HG03135 (cell line): ENCODE measurements at regions not wholly inside any gene's neighbourhood (a gene's known extent, or its start where the extent isn't known, plus 50 kb on each side); places are given as distances from the start of the nearest gene placed in this dataset.

ENCODE experiments used
- ATAC-seq: cut with Tn5 transposase; IDR thresholded peaks from one replicate; pipeline ENCODE4 v1.9.1; 2021; ENCODE audit warnings: mild to moderate bottlenecking, moderate library complexity; ENCODE audit not compliant: unreplicated experiment

DNA sequence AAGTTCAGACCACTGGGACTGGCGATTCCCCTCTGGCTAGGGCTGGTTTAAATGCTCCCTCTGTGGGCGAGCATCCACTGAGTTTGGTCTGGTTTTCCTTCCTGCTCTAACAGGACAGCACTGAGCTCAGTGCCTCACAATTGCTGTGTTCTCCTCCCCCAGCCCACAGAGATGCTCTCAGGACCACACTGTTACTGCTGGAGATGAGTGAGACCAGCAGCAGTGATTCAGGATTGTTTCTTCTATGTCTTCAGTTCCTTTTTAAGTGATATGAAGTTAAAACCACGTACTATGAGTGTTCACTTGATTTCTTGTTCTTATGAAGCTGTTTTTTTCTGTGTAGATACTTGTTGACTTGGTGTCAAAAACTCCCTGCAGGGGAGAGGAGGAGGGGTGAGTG, 180.4 kb upstream of the COL8A1 start:
- no peak for ATAC-seq

DNA sequence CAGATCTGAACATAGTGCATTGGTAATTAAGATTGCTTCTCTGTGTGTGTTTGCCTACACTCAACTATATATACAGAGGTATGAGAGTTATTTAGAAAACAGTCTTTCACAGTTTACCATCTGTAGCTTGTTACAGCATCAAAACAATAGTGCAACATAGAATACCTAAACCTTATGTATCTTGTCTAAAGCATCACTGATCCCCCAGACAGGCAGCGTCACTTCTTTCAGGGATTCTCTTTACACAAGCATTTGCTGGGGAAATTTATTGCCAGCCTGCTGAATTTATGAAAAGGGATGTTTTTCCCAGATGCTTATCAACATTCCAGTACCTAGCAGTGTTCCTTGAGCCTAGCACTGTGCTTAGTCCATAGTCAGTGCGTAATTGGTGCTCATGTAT, 195.8 kb upstream of the COL8A1 start:
- ATAC-seq: no peak

DNA sequence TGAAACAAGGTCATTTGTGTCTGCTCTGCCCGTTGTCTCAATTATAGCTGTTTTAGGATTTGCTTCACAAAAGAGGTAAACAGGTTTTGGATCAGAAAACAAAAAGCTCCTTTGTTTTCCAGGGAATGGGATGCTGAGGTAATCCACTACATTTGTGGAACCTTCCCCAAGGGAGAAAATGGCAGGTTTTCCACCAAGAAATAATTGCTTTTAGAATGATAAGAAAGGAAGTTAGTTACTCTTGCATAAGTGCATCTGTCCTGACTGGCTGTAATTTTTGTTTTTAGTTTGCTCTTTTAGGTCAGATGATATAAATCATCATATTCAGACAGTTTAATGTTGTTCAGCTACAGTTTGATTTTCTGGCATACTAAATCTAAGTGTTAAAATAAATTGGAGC, 198.5 kb upstream of the COL8A1 start:
- ATAC-seq: no peak

DNA sequence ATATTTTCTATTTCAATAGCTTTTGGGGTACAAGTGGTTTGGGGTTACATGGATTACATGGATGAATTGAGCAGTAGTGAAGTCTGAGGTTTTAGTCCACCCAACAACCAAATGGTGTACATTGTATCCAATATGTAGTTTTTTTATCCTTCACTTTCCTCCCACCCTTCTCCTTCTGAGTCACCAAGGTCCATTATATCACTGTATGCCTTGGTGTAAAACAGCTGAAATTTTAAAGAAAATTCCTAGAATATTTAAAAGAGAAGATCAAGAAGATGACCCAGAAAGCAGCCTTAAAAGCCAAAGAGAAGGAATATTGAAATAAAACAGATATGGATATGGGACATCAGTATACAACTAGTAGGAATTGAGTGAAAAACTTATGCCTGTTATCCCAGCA, 204.2 kb upstream of the COL8A1 start:
- ATAC-seq: no peak

DNA sequence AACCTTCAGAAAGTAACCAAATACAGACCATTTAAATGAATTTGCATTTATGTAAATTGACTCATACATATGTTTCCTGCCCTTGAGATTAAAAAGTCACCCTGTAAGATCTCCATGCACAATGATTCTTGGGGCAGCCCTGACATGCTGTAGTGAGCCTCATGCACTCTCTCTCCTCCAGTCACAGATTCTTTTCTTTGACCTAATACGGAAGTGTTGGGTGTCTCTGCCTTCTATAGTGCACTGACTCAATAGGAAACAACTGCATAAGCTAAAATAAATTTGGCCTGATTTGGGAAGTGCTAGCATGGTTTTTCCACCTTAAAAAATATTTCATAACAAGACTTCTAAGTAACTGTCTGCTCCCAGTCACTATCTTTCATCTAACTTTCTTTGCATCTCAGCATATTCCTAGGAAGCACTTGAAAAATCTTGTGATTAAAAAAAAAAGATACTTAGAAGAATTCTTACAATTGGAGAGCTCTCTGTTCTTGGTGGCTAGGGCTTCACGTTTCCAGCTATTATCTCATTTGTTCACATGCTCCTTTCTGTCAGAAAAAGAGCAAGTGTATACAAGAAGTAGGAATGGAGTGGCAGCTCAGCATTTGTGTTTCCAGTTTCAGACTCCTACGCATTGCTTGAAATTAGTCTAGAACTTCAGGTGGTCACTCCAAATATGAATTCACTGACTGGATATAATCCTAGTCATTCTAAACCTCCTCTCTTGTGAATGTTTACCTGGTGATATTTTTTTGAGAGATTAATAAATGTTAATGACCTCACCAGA, 207.9 kb upstream of the COL8A1 start:
- no peak for ATAC-seq

DNA sequence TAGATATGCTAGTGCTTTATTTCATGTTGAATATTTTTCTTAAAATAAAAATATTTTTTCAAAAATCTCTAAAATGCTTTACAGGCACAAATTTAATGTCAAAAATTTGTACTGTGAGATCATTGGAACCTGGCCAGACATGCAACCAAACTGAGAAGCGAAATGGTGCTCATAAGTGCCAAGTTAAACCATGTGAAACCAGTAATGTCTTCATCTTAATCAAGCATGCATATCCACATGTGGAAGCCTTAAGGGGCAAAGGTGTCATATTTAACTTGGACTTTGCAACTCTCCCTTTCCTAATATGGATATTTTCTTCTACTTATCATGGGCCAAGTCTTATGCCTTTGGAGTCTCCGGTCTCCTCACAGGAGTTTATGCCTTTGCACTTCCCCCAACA, 208.9 kb upstream of the COL8A1 start:
- ATAC-seq: no peak

DNA sequence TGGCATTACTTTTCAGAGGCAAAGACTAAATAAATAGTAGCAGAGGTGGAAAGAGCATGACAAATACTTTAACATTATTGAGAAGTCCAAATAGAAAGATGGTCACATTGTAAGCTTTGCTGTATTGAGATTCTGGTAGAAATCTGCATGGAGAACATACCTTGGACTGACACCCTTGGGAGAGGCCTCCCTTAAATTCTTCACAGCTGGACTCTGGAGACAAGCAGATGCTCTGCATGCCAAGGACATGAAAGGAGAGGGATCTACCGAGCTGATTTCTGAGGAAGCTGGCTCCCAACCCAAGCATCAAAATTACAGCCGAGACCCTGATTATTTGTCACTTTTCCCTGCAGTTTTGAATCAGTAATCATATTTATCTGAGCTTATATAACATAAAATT, 212.5 kb upstream of the COL8A1 start:
- ATAC-seq: no peak

DNA sequence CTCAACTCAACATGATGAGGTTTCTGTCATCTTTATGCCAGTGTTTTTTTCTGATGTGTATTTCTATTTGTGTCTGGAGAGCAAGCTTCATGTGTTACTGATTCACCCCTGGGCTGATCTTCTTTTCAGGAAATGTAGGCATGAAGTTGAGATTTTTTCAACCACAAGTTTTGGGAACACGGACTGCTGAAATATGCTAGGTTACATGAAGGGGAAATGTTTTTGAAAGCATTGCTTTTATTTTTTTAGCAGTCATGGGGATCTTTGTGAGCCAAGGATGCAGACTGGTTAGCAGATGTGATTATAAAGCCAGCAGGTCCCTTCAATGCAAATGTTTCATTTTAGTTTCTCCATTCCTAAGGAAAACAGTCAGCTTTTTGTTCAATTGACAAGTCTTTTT, 219.3 kb upstream of the COL8A1 start:
- no peak for ATAC-seq

DNA sequence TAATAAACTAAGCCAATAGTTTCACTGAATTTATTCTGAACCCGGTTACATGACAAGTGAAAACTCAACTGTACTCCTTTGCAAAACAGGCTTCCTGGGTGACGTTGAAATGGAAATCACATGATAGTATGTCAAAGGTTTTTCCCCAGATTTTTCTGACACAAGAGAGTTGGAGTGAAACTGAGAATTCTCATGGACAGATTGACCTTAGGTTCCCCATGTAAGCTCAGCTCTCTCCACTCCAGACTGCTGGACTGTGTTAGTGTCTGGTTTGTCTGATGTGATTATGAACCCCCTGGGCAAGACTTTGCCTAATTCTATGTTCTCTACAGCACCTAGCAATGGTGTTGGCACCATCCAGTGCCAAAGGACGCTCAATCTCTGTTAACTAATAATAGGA, 219.7 kb upstream of the COL8A1 start:
- peak; percentile 78 for ATAC-seq

DNA sequence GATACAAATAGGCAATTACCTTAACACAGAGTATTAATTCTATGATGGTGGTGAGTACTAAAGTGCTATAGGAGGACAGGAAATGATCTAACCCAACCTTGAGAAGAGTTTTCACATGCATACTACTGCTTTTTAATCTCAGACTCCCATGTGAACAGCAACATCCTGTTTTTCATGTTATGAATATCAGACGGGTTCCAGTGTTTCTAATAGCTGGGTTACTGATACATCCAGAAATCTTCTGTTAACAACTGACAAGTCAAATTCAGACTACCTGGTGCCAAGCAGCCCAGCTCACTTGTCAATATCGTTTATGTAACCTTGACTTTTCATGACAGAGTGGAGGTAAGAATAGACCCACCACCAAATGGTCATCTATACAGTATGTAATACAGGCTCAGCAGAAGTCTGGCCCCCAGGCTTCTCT, 220.2 kb upstream of the COL8A1 start:
- ATAC-seq: peak; percentile 66

DNA sequence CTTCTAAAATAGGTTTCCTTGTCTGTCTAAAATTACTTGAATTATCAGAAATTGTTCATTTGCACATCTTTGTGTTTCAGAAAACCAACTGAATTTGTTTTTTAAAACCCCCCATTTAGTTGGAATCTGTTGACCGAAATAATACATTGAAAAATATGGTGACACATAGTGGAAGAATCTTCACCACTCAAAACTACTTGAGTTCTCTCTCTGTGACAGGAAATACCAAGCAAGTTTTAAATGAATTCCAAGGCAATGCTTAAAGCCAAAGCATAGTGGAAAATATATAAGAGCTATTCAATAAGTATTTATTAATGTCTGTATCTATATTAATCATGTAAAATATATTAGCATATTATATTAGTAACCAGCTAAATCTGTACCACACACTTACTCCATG, 224.9 kb upstream of the COL8A1 start:
- ATAC-seq: no peak

DNA sequence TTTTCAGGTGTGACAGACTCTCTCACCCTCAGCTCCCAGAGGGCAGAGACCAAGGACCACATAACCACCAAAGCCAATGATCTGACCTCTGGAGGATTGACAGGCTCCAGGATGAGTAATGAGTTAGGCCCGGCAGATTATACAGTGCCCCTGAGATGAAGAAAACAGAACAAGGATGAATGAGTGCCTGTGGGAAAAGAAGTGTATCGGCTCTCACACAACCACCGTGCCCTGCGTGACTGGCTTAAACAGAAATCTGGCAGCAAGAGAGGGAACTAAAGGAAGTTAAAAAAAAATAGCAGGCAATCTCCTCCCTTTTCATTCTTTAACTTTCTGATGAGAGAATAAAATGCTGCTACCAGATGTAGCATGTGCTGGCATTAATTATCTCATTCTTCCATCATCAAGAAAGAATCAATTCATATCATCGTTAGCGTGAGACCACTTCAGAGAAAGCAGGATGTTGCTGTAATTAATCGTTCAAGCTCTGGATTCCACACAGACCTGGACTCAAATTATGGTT, 227.5 kb upstream of the COL8A1 start:
- ATAC-seq: peak; percentile 59

DNA sequence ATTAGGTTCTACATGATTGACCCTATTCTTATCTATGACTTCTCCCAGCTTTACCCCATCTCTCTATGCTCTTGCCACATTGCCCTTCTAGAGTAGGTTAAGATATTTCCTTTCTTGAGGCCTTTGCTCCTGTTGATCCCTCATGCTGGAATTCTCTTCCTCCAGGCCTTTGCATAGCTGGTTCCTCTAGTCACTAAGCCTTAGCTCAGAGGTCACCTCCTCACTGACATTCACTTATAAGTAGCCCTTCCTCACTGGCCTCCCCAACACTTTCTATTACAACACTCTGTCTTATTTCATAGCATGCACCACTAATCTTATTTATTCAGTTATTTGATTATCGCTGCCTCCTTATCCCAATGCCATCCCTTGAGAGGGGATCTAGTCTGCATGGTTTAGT, 228.4 kb upstream of the COL8A1 start:
- ATAC-seq: no peak

DNA sequence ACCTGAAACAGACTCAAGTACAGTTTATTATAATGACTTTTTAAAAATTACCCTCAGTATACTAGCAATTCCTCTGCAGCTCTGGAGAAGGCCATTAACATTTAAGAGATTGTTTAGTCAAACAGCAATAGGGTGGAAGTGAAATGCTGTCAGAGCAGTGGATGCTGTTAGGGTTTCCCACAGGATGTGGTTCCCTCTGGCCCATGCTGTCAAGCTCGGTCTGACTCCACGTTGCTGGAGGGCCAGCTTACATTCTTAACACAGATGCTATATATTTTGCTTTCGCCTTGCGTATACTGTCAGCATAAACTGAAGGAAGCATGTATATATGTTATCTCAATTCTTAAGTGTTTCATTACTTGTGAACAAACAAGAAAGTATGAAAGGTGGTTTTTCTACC, 231.1 kb upstream of the COL8A1 start:
- ATAC-seq: peak; percentile 76

DNA sequence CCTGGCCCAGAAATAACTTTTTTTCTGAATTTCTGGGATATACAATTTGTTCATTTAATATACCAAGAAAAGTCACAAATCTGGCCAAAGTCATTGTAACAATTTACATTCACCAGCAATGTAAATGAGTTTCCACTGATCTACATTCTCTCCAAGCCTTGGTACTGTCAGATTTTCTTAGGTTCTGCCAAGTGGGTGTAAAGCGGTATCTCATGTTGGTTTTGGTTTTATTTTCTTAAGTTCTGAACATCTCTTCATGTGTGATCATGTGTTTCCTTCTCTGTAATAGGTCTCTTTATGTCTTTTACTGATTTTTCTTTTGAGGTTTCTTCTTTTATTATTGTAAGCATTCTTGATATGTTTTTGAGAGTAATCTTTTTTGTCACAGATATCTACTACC, 235.6 kb upstream of the COL8A1 start:
- ATAC-seq: no peak

DNA sequence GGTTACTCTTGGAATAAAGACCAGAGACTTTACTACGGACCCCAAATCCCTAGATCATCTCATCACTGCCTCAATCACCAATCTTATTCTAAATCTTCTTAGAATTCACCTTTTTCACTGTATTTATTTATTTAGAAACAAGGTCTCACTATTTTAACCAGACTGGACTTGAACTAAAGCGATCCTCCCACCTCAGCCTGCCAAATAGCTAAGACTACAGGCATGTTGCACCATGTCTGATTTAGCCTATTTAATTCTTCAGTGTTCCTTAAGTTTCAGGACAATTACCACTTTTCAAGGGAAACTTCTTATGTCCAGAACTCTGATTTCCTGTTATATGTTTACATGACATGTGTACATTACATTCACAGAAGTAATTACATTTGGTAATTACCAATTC, 238.0 kb upstream of the COL8A1 start:
- ATAC-seq: no peak

DNA sequence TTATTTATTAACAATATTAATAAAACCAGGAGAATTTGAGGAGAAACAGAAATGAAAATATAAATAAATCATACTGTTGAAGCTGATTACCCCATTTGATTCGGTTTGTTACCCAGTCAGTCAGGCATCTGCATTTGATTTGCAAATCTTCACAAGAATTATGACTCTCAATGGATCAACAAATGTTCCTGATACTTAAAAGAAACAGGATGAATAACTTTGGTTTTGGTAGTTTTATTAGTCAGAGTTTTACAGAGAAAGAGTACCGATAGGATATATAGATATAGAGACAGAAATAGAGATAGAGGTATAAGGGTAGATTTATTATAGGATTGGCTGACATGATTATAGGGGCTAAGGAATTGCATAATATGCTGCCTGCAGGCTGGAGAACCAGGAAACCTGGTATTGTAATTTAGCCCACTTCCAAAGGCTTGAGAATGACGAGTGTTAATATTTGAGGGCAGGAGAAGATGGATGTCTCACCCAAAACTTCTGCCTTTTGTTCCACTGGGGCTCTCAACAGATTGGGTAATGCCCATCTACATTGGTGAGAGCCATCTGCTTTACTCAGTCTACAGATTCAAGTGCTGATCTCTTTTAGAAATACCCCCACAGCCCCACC, 241.6 kb upstream of the COL8A1 start:
- no peak for ATAC-seq

DNA sequence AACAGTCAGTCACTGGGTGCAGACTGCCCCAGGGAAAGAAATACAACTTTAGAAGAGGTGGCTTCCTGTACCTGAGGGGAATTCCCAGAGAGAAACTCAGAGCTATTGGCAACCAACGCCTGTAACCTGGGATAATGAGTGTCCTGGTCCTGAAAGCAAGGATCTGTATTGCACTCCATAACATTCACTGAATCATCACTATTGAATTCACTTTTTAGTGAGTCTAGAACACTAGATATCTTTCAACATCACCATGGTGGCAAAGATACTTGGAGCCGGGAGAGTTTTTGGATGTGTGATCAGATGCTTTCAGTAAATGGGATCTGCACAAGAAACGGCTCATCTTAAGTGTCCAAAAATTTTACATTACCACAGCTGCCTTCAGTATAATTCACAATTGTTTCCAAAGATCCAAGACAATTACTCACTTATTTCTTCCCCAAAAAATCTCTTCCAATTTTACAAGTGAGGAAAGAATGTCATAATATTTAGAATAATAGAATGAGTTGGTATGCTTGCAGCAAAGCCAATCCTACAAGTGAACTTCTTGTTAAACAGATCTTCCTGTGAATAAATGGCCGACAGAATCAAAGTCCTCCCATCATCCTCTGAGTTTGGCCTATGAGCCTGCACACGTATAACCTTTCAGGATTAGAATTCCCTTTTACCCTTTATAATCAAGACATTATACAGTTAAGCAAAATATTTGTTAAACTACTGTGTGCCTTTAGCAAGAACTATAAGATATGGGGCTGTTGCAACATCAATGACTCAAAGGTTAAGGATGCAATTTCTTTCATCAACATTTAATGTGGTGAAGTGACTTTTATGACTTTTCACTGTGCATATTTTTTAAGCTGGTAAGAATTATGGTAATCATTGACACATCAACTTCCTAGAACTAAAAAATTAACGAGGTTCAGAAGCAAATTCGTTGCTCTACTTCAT, 243.3 kb upstream of the COL8A1 start:
- ATAC-seq: no peak

DNA sequence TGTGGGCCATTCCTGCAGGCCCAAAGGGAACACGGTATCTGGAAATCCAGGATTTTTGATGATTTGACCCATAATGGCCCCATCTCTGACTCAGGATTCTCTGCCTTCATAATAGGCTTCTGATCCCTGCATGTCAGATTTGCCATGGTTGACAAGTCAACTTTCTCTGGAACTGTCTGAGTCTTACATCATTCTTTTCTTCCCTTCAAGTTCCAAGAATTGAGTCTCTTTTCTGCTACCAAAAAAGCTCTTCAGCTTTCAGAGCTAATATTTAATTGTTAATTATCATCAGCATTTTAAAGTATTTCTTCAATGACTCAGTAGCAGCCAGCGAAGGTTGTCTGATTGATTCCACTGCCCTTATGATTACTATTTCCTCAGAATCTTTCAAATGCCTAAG, 244.4 kb upstream of the COL8A1 start:
- no peak for ATAC-seq

DNA sequence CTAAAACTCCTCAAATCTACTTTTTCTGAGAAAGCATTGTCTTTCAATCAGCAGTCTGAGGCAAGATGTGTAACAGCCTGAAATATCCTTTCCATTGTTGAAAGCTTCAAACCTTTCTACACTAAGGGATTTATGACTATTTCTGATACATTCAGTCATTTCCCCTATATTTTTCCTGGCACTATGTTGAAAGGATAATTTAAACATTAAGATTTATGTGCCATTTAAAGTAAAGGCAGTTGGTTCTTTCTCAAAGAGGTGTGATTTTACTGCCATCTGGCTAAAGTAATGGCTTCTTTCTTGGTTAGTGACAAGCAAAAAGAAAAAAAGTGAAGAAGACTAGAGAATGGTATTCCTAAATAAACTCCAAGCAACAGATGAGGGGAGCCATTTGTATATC, 249.6 kb upstream of the COL8A1 start:
- no peak for ATAC-seq

DNA sequence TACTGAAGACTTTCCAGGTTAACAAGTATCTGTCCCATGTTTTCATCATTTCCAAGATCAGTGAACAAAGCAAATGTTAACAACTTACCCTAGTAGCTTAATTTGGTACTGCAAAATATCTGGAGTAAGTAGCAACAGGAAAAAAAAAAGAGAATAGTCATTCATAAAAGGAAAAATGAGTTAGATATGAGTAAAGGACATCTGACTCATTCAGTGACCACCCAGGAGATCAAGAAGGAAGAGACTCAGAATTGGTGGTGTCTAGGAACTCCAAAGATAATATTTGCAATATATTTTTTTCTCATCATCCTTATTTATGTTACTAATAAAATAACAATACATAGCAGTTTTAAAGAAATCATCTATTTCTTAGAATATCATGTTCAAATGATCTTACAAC, 253.8 kb upstream of the COL8A1 start:
- no peak for ATAC-seq
